SU-DHL-6 (cell line): ENCODE measurements at regions not wholly inside any gene's neighbourhood (a gene's known extent, or its start where the extent isn't known, plus 50 kb on each side); places are given as distances from the start of the nearest gene placed in this dataset.

ENCODE experiments used
- H2AFZ ChIP-seq: fragments of 200-600 bp; sonication (generic); 2 replicates; pipeline ENCODE4 v1.6.1; 2014; ENCODE audit warnings: low read depth, mild to moderate bottlenecking, moderate library complexity, mixed read lengths, antibody characterized with exemption, low read length; ENCODE audit not compliant: severe bottlenecking
- H3F3A ChIP-seq: fragments of 200-600 bp; shearing (Covaris generic); 2 replicates; pipeline ENCODE4 v1.6.0; 2016; ENCODE audit warnings: antibody characterized with exemption, mild to moderate bottlenecking; ENCODE audit not compliant: insufficient read depth
- H3K27ac ChIP-seq: fragments of 200-600 bp; sonication (generic); 2 replicates; pipeline ENCODE4 v1.5.1; 2016; ENCODE audit warnings: low read depth, mild to moderate bottlenecking, low read length, moderate library complexity, mixed read lengths
- H3K27me3 ChIP-seq: fragments of 200-600 bp; sonication (generic), shearing (Covaris generic); 2 replicates; pipeline ENCODE4 v1.6.0; 2014; ENCODE audit warnings: mild to moderate bottlenecking, low read length
- H3K36me3 ChIP-seq: fragments of 200-600 bp; sonication (generic); 2 replicates; pipeline ENCODE4 v1.6.1; 2014; ENCODE audit warnings: mild to moderate bottlenecking, low read length, mixed read lengths
- H3K4me2 ChIP-seq: fragments of 300-600, 200-600 bp; shearing (Covaris generic), sonication (generic); 2 replicates; pipeline ENCODE4 v1.6.0; 2014; ENCODE audit warnings: low read length, low read depth, mild to moderate bottlenecking; ENCODE audit not compliant: poor library complexity, severe bottlenecking
- H3K4me3 ChIP-seq: fragments of 200-600 bp; sonication (generic); 2 replicates; pipeline ENCODE4 v1.5.1; 2014; ENCODE audit warnings: antibody characterized with exemption, low read length, mild to moderate bottlenecking, mixed read lengths; ENCODE audit not compliant: insufficient read depth, poor library complexity, severe bottlenecking
- H3K79me2 ChIP-seq: fragments of 200-600 bp; sonication (generic); 2 replicates; pipeline ENCODE4 v1.6.1; 2014; ENCODE audit warnings: mild to moderate bottlenecking, low read length, moderate library complexity; ENCODE audit not compliant: insufficient read depth
- H3K9ac ChIP-seq: fragments of 200-600 bp; sonication (generic); 2 replicates; pipeline ENCODE4 v1.7.0; 2014; ENCODE audit warnings: mild to moderate bottlenecking, low read length
- H3K9me2 ChIP-seq: fragments of 200-600 bp; sonication (generic); replicated peaks from 2 replicates; pipeline ENCODE4 v1.6.1; 2014; ENCODE audit warnings: low read length; ENCODE audit not compliant: insufficient read depth
- H3K9me3 ChIP-seq: fragments of 200-600 bp; sonication (generic); 2 replicates; pipeline ENCODE4 v1.6.1; 2014; ENCODE audit warnings: low read length, mixed read lengths; ENCODE audit not compliant: insufficient read depth
- H4K20me1 ChIP-seq: fragments of 200-600 bp; sonication (generic); 2 replicates; pipeline ENCODE4 v1.6.1; 2014; ENCODE audit warnings: low read depth, mild to moderate bottlenecking, antibody characterized with exemption, low read length, moderate library complexity, mixed read lengths
- EZH2phosphoT487 ChIP-seq: fragments of 200-600 bp; sonication (generic), shearing (Covaris generic); conservative IDR thresholded peaks from 2 replicates; pipeline ENCODE4 v1.6.1; 2018; ENCODE audit warnings: mild to moderate bottlenecking, antibody characterized with exemption, low read length, moderate library complexity, mixed read lengths
- TF ChIP-seq, protein P1 (sequence below): fragments of 200-600 bp; sonication (generic); IDR thresholded peaks from one replicate; pipeline ENCODE4 v1.5.1; 2017; ENCODE audit warnings: antibody characterized with exemption, mild to moderate bottlenecking, low read length, moderate library complexity; ENCODE audit not compliant: insufficient read depth, poor library complexity, severe bottlenecking

DNA sequence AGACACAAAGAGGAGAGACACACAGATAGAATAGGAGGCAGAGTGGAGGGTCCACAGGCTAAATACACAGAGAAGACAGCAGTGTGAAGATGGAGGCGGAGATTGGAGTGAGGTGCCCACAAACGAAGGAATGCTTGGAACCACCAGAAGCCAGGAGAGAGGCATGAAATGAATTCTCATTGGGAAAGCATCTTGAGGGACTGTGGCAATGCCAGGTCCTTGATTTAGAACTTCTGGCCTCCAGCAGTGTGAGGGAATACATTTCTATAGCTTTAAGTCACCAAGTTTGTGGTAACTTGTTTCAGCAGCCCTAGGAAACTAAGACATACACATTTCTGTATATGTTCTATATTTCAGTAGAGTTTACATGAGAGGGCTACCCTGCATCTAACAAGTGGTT, 396.6 kb upstream of the ZNF608 start:
- no peaks in the 10 kb centered on the region for H3K9me3 ChIP-seq
- no peaks in the 10 kb centered on the region for H4K20me1 ChIP-seq
- H3K27ac ChIP-seq = no peak overlapping the region
- H3K4me3 ChIP-seq = no peak overlapping the region
- no peaks in the 10 kb centered on the region for H3F3A ChIP-seq
- no peaks in the 10 kb centered on the region for H3K27me3 ChIP-seq
- no peak overlapping the region for H3K9ac ChIP-seq
- no peak for TF ChIP-seq EZH2phosphoT487
- TF ChIP-seq, protein P1, sequence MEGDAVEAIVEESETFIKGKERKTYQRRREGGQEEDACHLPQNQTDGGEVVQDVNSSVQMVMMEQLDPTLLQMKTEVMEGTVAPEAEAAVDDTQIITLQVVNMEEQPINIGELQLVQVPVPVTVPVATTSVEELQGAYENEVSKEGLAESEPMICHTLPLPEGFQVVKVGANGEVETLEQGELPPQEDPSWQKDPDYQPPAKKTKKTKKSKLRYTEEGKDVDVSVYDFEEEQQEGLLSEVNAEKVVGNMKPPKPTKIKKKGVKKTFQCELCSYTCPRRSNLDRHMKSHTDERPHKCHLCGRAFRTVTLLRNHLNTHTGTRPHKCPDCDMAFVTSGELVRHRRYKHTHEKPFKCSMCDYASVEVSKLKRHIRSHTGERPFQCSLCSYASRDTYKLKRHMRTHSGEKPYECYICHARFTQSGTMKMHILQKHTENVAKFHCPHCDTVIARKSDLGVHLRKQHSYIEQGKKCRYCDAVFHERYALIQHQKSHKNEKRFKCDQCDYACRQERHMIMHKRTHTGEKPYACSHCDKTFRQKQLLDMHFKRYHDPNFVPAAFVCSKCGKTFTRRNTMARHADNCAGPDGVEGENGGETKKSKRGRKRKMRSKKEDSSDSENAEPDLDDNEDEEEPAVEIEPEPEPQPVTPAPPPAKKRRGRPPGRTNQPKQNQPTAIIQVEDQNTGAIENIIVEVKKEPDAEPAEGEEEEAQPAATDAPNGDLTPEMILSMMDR = no peak
- no peaks in the 10 kb centered on the region for H3K36me3 ChIP-seq
- no peaks in the 10 kb centered on the region for H3K9me2 ChIP-seq
- no peaks in the 10 kb centered on the region for H3K79me2 ChIP-seq
- no peak overlapping the region for H3K4me2 ChIP-seq
- no peak overlapping the region for H2AFZ ChIP-seq

DNA sequence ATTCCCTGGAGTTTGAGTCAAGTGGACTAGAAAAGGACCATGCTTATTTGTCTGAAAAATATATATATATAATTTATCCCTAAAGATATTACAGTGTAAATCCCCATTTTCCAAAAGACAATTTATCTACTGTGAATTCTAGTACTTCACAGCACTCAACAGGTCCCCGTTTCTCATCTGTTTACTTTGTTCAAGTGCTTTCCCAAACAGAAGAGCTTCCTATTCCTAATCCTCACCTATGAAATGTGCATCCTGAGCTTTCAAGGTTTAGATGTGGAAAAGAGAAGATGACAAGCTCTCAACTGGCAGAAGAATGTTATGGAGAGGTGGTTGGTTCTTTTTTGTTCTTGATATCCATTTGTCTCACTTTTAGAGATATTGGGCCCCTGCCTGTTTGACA, 401.6 kb upstream of the ZNF608 start:
- Histone ChIP-seq H3K27me3 (no peaks in the 10 kb centered on the region), H3K4me3 (no peak overlapping the region), H3K36me3 (no peaks in the 10 kb centered on the region), H3K9me2 (no peaks in the 10 kb centered on the region), H3K9me3 (no peaks in the 10 kb centered on the region), H3K4me2 (no peak overlapping the region), H3F3A (no peaks in the 10 kb centered on the region), H3K79me2 (no peaks in the 10 kb centered on the region), H4K20me1 (no peaks in the 10 kb centered on the region), H3K9ac (no peak overlapping the region), H3K27ac (no peak overlapping the region), H2AFZ (no peak overlapping the region)
- TF ChIP-seq, protein P1 = no peak
- TF ChIP-seq EZH2phosphoT487 = no peak

DNA sequence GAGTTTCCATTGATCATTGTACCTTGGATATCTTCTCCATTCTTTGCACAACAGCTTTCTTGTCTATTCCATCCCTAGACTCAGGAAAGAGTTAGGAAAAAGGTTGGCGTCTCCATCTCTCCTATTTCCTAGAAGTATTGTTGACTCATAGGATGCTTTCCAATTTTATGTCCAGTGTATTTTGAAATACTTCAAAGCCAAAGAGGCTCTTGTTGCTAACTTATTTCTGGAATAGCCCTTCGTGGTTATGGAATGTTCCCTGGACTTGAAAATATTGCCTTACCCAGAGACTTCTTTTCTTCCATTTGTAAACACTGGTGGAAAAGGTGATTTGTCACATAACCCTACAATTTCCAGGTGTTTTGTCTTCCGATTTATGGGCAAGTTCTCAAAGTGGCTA, 402.3 kb upstream of the ZNF608 start:
- no peaks in the 10 kb centered on the region for H3F3A ChIP-seq
- no peaks in the 10 kb centered on the region for H3K27me3 ChIP-seq
- no peak for TF ChIP-seq EZH2phosphoT487
- TF ChIP-seq, protein P1 = no peak
- H4K20me1 ChIP-seq = no peaks in the 10 kb centered on the region
- H3K9ac ChIP-seq = no peak overlapping the region; the same call in 1 of the 2 replicates
- H3K4me2 ChIP-seq = peak overlapping the region; percentile 59
- H3K79me2 ChIP-seq = no peaks in the 10 kb centered on the region
- no peaks in the 10 kb centered on the region for H3K36me3 ChIP-seq
- no peaks in the 10 kb centered on the region for H3K9me2 ChIP-seq
- H2AFZ ChIP-seq = no peak overlapping the region
- H3K4me3 ChIP-seq = no peak overlapping the region
- H3K9me3 ChIP-seq = no peaks in the 10 kb centered on the region
- H3K27ac ChIP-seq = peak overlapping the region; percentile 64; the same call in 1 of the 2 replicates

DNA sequence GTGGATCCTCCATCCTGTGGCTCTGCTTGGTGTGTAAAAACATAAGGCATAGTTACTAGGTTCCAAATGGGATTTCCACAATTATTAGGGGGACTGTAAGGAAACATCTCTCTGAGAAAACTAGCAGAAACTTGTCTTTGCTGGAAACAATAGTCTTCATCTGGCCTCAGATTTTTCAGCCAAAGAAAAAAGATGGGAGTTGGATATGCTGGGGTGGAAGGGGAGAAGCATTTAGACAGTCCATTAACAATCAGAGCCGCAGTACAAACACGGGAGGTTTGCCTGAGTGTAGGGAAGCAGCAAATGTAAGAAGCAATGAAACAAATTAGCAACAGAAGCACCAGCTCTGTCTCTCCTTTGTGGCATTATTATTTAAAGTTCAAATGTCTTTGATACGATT, 402.7 kb upstream of the ZNF608 start:
- Histone ChIP-seq H3K9ac (peak overlapping the region; percentile 13), H3K4me2 (peak overlapping the region; percentile 59), H2AFZ (peak overlapping the region; percentile 33), H3K9me2 (no peaks in the 10 kb centered on the region), H3F3A (no peaks in the 10 kb centered on the region), H4K20me1 (no peaks in the 10 kb centered on the region), H3K9me3 (no peaks in the 10 kb centered on the region), H3K4me3 (no peak overlapping the region), H3K36me3 (no peaks in the 10 kb centered on the region), H3K79me2 (no peaks in the 10 kb centered on the region), H3K27ac (peak overlapping the region; percentile 64), H3K27me3 (no peaks in the 10 kb centered on the region)
- TF ChIP-seq, protein P1 = no peak
- TF ChIP-seq EZH2phosphoT487 = no peak
